ENCODE measurements at regions not wholly inside any gene's neighbourhood (a gene's known extent, or its start where the extent isn't known, plus 50 kb on each side); places are given as distances from the start of the nearest gene placed in this dataset.

GRCh38 chr10:131363416-131363815, 51.9 kb upstream of the TCERG1L start:
- TF ChIP-seq GATA3 (IDR thresholded peaks at IDR 0.05; ENCODE audit: low read depth, low read length) (no peak), GATA2 (IDR thresholded peaks at IDR 0.05; ENCODE audit: low read depth, low read length) (no peak)

GRCh38 chr10:131371571-131371970, 60.0 kb upstream of the TCERG1L start:
- TF ChIP-seq GATA3 (IDR thresholded peaks at IDR 0.05; ENCODE audit: low read depth, low read length) = no peak
- no peak for TF ChIP-seq GATA2 (IDR thresholded peaks at IDR 0.05; ENCODE audit: low read depth, low read length)

DNA sequence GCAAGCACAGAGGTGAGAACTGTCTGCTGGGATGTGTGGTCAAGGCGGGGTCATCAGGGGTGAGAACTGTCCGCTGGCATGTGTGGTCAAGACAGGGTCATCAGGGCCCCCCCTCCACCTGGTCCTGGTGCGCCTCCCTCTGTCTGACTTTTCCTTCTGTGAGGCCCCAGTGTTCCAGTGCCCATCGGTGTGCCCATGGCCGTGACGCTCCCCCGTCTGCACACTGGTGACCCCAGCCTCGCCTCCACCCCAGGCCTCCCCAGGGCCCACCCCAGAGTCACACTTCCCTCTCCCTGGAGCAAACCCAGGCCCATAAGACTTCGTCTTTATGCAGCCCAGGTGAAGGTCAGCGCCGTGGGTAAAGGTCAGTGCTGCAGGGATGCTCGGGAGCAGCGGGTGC, 70.1 kb upstream of the TCERG1L start:
- TF ChIP-seq GATA3 (IDR thresholded peaks at IDR 0.05; ENCODE audit: low read depth, low read length) (no peak), GATA2 (IDR thresholded peaks at IDR 0.05; ENCODE audit: low read depth, low read length) (no peak)

GRCh38 chr10:131387018-131387529, 75.6 kb upstream of the TCERG1L start:
- TF ChIP-seq GATA3 (IDR thresholded peaks at IDR 0.05; ENCODE audit: low read depth, low read length) = no peak
- TF ChIP-seq GATA2 (IDR thresholded peaks at IDR 0.05; ENCODE audit: low read depth, low read length) = no peak

GRCh38 chr10:131391936-131392335, 80.4 kb upstream of the TCERG1L start:
- TF ChIP-seq GATA3 (IDR thresholded peaks at IDR 0.05; ENCODE audit: low read depth, low read length) = no peak
- TF ChIP-seq GATA2 (IDR thresholded peaks at IDR 0.05; ENCODE audit: low read depth, low read length) = no peak

DNA sequence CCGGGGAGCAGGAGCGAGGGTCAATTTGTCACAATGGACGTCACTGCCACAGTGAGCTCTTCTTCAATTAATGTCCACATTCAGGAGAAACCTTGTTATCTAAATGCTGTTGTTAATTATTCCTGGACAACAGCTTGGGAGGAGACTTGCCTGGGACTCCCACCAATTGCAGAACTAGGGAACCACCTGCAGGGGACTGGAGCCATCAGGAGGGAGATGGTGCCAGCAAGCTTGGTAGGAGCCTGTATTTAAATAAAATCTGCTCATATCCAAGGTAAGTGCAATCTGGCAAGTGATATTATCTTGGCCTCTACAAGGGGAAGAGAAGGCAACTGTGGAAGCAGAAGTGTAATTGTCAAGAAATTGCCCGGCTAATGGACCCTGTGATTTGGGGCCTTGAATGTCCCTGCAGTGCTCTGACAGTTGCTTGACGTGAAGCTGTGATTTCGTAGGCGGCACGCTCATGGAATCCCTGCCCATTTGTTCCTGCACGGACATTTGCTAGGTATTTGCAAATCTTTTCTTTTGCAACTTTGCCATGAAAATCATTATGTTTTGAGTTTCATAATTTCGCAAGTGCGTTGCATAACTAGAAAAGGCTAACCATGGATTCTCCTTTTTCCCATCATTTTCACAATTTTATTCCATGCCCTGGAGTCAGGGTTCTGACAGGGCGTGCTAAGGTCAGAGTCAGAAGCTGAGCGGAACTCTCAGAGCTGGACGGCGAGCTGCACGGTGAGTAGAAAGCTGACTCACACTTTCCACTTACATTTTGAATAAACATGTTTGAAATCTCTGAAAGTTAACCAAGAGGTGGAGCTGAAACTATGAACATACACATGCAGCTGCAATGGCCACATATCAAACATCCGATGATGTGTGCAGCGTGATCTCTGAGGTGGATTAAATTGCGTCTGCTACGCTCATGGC, 84.9 kb upstream of the TCERG1L start:
- TF ChIP-seq GATA2 (IDR thresholded peaks at IDR 0.05; ENCODE audit: low read depth, low read length) (no peak), GATA3 (IDR thresholded peaks at IDR 0.05; ENCODE audit: low read depth, low read length) (no peak)

- no peak for TF ChIP-seq GATA2 (IDR thresholded peaks at IDR 0.05; ENCODE audit: low read depth, low read length)
- no peak for TF ChIP-seq GATA3 (IDR thresholded peaks at IDR 0.05; ENCODE audit: low read depth, low read length)
Measured at GRCh38 chr10:131398166-131398565, 86.6 kb upstream of the TCERG1L start.

DNA sequence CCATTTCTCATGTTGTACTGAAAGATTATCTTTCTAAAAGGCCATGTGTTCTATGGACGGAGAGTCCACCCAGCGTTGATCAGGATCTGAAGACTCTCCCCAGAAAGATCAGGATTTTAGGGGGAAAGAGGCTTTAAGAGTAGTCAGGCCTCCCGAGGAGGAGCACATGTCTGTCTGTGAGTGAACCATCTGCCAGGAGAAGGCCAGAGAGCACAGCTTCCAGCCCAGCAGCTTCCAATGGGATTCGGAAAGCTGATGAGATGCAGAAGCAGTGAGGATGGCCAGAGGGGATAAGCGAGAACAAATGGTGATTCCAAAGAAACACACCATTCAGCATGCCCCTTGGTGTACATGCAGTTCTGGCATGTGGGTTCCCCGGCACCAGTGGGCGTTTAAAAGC, 88.5 kb upstream of the TCERG1L start:
- no peak for TF ChIP-seq GATA2 (IDR thresholded peaks at IDR 0.05; ENCODE audit: low read depth, low read length)
- TF ChIP-seq GATA3 (IDR thresholded peaks at IDR 0.05; ENCODE audit: low read depth, low read length) = no peak

GRCh38 chr10:131400513-131400912, 89.0 kb upstream of the TCERG1L start:
- TF ChIP-seq GATA3 (IDR thresholded peaks at IDR 0.05; ENCODE audit: low read depth, low read length) (no peak), GATA2 (IDR thresholded peaks at IDR 0.05; ENCODE audit: low read depth, low read length) (no peak)

GRCh38 chr10:131402771-131403650, 91.5 kb upstream of the TCERG1L start:
- TF ChIP-seq GATA2 (IDR thresholded peaks at IDR 0.05; ENCODE audit: low read depth, low read length) = no peak
- no peak for TF ChIP-seq GATA3 (IDR thresholded peaks at IDR 0.05; ENCODE audit: low read depth, low read length)

GRCh38 chr10:131403936-131404335, 92.4 kb upstream of the TCERG1L start:
- TF ChIP-seq GATA3 (IDR thresholded peaks at IDR 0.05; ENCODE audit: low read depth, low read length) (no peak), GATA2 (IDR thresholded peaks at IDR 0.05; ENCODE audit: low read depth, low read length) (no peak)

- TF ChIP-seq GATA2 (IDR thresholded peaks at IDR 0.05; ENCODE audit: low read depth, low read length) = no peak
Measured at GRCh38 chr10:131404886-131405285, 93.4 kb upstream of the TCERG1L start.

DNA sequence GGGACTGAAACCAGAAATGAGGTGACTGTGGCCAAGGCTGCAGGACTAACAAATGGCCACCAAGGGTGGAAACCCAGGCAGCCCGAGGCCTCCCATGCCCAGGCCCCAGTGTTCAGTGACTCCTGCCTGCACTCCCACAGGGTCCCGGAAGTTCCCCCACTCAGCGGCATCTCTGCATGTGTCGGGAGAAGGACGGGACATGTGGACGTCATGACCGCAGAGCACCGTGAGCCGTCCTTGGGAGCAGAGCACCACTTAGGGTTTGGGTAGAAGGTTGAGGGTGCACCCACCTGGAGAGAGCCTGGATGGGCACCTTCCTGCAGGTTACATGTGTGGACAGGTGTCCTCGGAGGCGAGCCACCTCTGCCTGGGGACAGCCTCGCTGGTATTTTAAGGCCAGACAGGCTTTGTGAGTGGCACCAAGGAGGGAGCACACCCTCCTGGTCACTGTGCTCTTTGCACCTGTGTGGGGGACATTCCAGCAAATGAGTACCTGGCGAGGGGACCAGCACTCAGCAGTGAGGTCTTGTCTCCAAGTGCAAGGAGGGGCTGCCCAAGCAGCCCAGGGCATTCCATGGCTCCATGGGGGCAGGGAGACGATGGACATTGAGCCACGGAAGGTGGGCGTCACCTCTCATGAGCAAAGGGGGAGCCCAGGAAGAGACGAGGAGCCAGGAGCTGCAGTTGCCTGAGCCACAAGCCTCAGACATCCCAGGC, 95.3 kb upstream of the TCERG1L start:
- TF ChIP-seq GATA2 (IDR thresholded peaks at IDR 0.05; ENCODE audit: low read depth, low read length) = no peak
- no peak for TF ChIP-seq GATA3 (IDR thresholded peaks at IDR 0.05; ENCODE audit: low read depth, low read length)

- TF ChIP-seq GATA3 (IDR thresholded peaks at IDR 0.05; ENCODE audit: low read depth, low read length) (no peak), GATA2 (IDR thresholded peaks at IDR 0.05; ENCODE audit: low read depth, low read length) (no peak)
Measured at GRCh38 chr10:131418681-131419080, 107.2 kb upstream of the TCERG1L start.

Data from SH-SY5Y (cell line).